ENCODE measurements at regions not wholly inside any gene's neighbourhood (a gene's known extent, or its start where the extent isn't known, plus 50 kb on each side); places are given as distances from the start of the nearest gene placed in this dataset.

DNA sequence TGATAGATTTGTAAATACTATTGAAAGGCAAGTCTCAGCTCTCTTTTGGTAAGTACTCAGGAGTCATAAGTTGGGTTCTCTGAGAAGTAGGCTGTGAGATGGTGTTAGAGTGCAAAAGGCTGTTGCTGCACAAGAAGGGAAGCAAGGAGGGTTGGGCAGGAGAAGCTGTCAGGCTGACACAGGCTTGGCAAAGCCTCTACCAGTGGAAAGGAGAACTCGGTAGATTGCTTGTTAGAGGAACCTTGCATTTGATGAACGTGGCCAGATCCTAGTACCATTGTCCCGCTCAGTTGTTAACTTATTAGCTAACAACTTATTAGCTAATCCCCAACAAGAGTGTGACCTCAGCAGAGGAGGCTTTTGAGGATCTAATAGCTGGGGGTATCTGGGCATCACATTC, 449.3 kb upstream of the BOD1L1 start:
- H3K36me3 Mint-ChIP-seq = peaks cover 0 to 17% (median 0%) of the 10 kb centered on the region in 3 donors
- no peak overlapping the region for H3K4me3 Mint-ChIP-seq
- no peak overlapping the region for H3K27ac Mint-ChIP-seq
- H3K27me3 Mint-ChIP-seq = peaks cover 0 to 7% (median 0%) of the 10 kb centered on the region in 5 donors
- peaks cover 3 to 32% (median 20%) of the 10 kb centered on the region in 9 donors for H3K9me3 Mint-ChIP-seq
- no peak for DNase-seq
- H3K4me1 Mint-ChIP-seq = peaks cover 0 to 8% (median 0%) of the 10 kb centered on the region in 4 donors
- POLR2A ChIA-PET = no interaction called here
- ATAC-seq = no peak

DNA sequence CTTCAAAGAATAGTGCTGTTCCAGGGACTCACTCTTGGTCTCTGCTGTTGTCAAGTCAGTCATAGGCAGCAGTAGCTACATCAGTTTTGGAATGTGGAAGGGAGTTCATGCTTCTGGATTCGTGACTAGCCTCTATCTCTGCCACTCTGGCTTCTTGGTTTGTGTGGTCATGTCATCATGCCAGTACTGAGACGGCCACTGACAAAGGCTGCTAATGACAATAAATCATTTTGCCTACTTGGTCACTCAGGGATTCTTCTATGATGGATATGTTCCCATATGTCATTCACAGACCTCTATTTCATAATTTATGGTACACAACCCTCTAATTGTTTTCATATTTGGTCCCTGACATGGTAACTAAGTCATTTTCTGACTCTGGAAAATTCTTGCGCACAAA, 450.8 kb upstream of the BOD1L1 start:
- H3K4me1 Mint-ChIP-seq = peaks cover 0 to 8% (median 0%) of the 10 kb centered on the region in 4 donors
- H3K27me3 Mint-ChIP-seq = peaks cover 0 to 7% (median 0%) of the 10 kb centered on the region in 5 donors
- POLR2A ChIA-PET = no interaction called here
- peaks cover 0 to 17% (median 8%) of the 10 kb centered on the region in 9 donors for H3K9me3 Mint-ChIP-seq
- ATAC-seq (no peak), DNase-seq (no peak)
- H3K36me3 Mint-ChIP-seq = peaks cover 0 to 4% (median 0%) of the 10 kb centered on the region in 3 donors
- H3K4me3 Mint-ChIP-seq = no peak overlapping the region
- no peak overlapping the region for H3K27ac Mint-ChIP-seq

- peaks cover 0 to 7% (median 0%) of the 10 kb centered on the region in 5 donors for H3K27me3 Mint-ChIP-seq
- no peaks in the 10 kb centered on the region for H3K36me3 Mint-ChIP-seq
- peaks cover 0 to 8% (median 0%) of the 10 kb centered on the region in 4 donors for H3K4me1 Mint-ChIP-seq
- no peak for DNase-seq
- peaks cover 0 to 8% (median 2%) of the 10 kb centered on the region in 9 donors for H3K9me3 Mint-ChIP-seq
- H3K27ac Mint-ChIP-seq = no peak overlapping the region
- POLR2A ChIA-PET = no interaction called here
- no peak overlapping the region for H3K4me3 Mint-ChIP-seq
- no peak for ATAC-seq
These were observed 452.1 kb upstream of the BOD1L1 start for GRCh38 chr4:14079601-14080000.

GRCh38 chr4:14083150-14083549, 455.6 kb upstream of the BOD1L1 start:
- POLR2A ChIA-PET = no interaction called here
- no peaks in the 10 kb centered on the region for H3K4me1 Mint-ChIP-seq
- H3K27ac Mint-ChIP-seq = no peak overlapping the region
- ATAC-seq (no peak), DNase-seq (no peak)
- H3K9me3 Mint-ChIP-seq = peaks cover 0 to 4% (median 0%) of the 10 kb centered on the region in 9 donors
- H3K4me3 Mint-ChIP-seq = no peak overlapping the region
- no peaks in the 10 kb centered on the region for H3K36me3 Mint-ChIP-seq
- H3K27me3 Mint-ChIP-seq = peaks cover 0 to 4% (median 0%) of the 10 kb centered on the region in 5 donors

DNA sequence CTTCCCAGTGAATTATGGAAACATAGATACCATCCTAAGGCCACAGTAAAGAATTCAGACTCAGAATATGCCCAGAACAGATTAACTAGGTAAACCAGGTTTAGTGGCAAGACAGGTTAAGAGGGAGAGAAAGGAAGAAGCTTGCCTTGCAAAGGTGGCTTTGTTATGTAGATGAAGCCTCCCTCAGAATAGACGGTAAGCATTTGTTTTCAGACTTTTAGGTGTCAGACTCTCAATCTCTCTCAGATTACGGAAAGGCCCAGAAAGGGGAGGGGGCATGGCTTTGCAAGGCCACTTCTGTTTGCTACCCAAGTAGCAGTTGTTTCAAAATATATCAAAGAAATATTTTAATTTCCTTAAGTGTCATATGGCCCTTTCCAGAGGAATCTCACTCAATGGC, 457.1 kb upstream of the BOD1L1 start:
- Mint-ChIP-seq H3K27ac (no peak overlapping the region), H3K4me3 (no peak overlapping the region), H3K4me1 (no peaks in the 10 kb centered on the region), H3K36me3 (no peaks in the 10 kb centered on the region), H3K27me3 (peaks cover 0 to 1% (median 0%) of the 10 kb centered on the region in 5 donors), H3K9me3 (peaks cover 0 to 4% (median 0%) of the 10 kb centered on the region in 9 donors)
- no peak for DNase-seq
- no peak for ATAC-seq
- POLR2A ChIA-PET = no interaction called here

GRCh38 chr4:14087459-14087858, 459.9 kb upstream of the BOD1L1 start:
- POLR2A ChIA-PET = no interaction called here
- DNase-seq (no peak), ATAC-seq (no peak)
- no peaks in the 10 kb centered on the region for H3K4me1 Mint-ChIP-seq
- H3K36me3 Mint-ChIP-seq = no peaks in the 10 kb centered on the region
- H3K9me3 Mint-ChIP-seq = peaks cover 0 to 12% (median 0%) of the 10 kb centered on the region in 9 donors
- no peak overlapping the region for H3K4me3 Mint-ChIP-seq
- H3K27me3 Mint-ChIP-seq = peaks cover 0 to 9% (median 0%) of the 10 kb centered on the region in 5 donors
- no peak overlapping the region for H3K27ac Mint-ChIP-seq

DNA sequence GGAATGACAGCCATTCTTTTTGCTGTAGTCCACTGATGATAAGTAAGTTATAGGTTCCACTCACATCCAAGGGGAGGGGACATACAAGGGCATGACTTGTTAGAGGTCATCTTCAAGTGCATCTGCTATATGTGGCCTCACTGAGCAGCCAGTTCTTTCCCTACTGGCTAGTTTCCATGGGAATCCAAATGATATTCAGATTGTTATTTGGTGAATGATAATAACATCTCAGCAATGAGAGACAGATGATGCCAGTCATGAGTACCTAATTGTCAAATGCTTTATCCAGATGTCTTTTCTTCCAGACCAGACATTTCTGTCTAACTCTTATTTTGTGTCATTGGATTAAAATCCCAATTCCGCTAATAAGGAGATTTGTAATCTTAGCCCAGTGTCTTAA, 460.4 kb upstream of the BOD1L1 start:
- no peak for DNase-seq
- ATAC-seq = no peak
- H3K4me1 Mint-ChIP-seq = no peaks in the 10 kb centered on the region
- no peak overlapping the region for H3K4me3 Mint-ChIP-seq
- no peaks in the 10 kb centered on the region for H3K36me3 Mint-ChIP-seq
- no peak overlapping the region for H3K27ac Mint-ChIP-seq
- H3K27me3 Mint-ChIP-seq = peaks cover 0 to 9% (median 0%) of the 10 kb centered on the region in 5 donors
- peaks cover 0 to 12% (median 0%) of the 10 kb centered on the region in 9 donors for H3K9me3 Mint-ChIP-seq
- POLR2A ChIA-PET = no interaction called here

DNA sequence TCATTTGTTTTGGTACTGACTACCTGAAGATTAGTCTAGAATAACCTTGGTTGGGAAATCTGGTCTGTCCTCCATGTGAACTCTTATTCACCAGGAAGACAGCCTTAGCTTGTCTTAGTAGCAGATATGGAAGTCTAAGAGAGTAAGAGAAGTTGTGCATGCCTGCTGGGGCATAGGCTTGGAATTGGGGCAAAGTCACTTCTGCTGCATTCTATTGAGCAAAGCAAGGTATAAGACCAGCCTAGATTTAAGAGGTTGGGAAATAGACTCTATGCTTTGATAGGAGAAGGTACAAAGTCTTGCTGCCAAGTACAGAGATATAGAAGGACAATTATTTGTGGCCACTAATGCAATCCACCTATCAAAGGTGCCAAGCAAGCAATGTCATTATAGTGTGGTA, 464.0 kb upstream of the BOD1L1 start:
- no peak overlapping the region for H3K4me3 Mint-ChIP-seq

DNA sequence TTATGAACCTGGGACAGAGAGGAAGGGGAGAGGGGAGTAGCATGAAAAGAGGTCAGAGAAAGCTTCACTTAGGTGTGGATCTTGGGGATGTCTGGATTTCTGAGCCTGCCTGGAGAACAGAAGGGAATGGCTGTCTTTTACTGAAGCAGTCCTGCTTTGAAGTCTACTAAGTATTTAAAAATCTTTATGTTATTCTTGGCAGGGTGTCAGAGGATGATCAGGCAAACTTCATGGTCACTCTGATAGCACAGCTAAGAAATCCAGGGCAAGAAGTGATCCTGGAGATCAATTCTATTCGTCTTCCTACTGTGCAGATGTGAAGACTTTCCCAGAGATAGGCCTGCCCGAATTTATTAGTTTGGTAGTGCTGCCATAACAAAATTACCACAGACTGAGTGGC, 464.4 kb upstream of the BOD1L1 start:
- Mint-ChIP-seq H3K4me3 (no peak overlapping the region), H3K9me3 (peaks cover 0 to 12% (median 0%) of the 10 kb centered on the region in 9 donors)
- ATAC-seq = no peak

More for the DNA sequence above, 464.0 kb upstream of the BOD1L1 start:
- Mint-ChIP-seq H3K27me3 (peaks cover 0 to 9% (median 0%) of the 10 kb centered on the region in 5 donors), H3K27ac (no peak overlapping the region), H3K9me3 (peaks cover 0 to 12% (median 0%) of the 10 kb centered on the region in 9 donors), H3K36me3 (no peaks in the 10 kb centered on the region), H3K4me1 (no peaks in the 10 kb centered on the region)
- DNase-seq (no peak), ATAC-seq (no peak)
- POLR2A ChIA-PET = no interaction called here

GRCh38 chr4:14092741-14093140, 465.2 kb upstream of the BOD1L1 start:
- DNase-seq = no peak
- POLR2A ChIA-PET = no interaction called here
- H3K36me3 Mint-ChIP-seq = no peaks in the 10 kb centered on the region
- H3K4me1 Mint-ChIP-seq = no peaks in the 10 kb centered on the region
- H3K9me3 Mint-ChIP-seq = peaks cover 0 to 12% (median 0%) of the 10 kb centered on the region in 9 donors
- peaks cover 0 to 9% (median 0%) of the 10 kb centered on the region in 5 donors for H3K27me3 Mint-ChIP-seq
- no peak overlapping the region for H3K4me3 Mint-ChIP-seq
- no peak overlapping the region for H3K27ac Mint-ChIP-seq
- no peak for ATAC-seq

More for the DNA sequence above, 464.4 kb upstream of the BOD1L1 start:
- DNase-seq = no peak
- H3K27me3 Mint-ChIP-seq = peaks cover 0 to 9% (median 0%) of the 10 kb centered on the region in 5 donors
- POLR2A ChIA-PET = no interaction called here
- H3K4me1 Mint-ChIP-seq = no peaks in the 10 kb centered on the region
- no peak overlapping the region for H3K27ac Mint-ChIP-seq
- no peaks in the 10 kb centered on the region for H3K36me3 Mint-ChIP-seq

- ATAC-seq (no peak), DNase-seq (no peak)
- Mint-ChIP-seq H3K27ac (no peak overlapping the region), H3K4me1 (no peaks in the 10 kb centered on the region), H3K36me3 (no peaks in the 10 kb centered on the region), H3K9me3 (peaks cover 0 to 12% (median 0%) of the 10 kb centered on the region in 9 donors), H3K4me3 (no peak overlapping the region), H3K27me3 (peaks cover 0 to 14% (median 0%) of the 10 kb centered on the region in 5 donors)
- POLR2A ChIA-PET = no interaction called here
These were observed 468.3 kb upstream of the BOD1L1 start for GRCh38 chr4:14095831-14096230.

DNA sequence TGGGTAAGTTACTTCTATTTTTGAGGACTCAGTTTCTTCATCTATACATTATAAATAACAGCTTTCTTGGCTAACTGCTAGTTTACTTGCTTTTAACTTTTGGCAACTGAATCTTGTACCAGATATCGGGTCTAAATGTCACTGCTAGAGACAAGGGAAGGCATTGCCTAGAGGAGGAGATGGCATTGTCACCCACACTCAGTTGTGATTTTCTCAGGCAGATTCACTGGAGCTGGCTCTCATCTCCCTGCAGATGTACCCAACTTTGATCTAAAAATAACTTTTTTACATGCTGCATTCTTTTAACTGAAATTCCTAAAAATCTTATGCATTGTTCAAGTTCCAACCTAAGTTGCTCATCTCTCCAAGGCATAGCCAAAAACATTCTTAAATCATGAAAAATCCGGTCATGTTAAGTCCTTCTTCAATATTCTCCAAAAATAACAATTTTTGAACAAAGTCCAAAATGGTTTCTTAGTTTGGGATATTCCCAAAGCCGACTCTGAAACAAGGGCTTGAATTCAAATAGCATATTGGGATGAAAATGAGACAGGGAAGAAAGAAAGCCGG, 469.0 kb upstream of the BOD1L1 start:
- peaks cover 0 to 6% (median 0%) of the 10 kb centered on the region in 9 donors for H3K9me3 Mint-ChIP-seq
- no peak overlapping the region for H3K4me3 Mint-ChIP-seq
- no peaks in the 10 kb centered on the region for H3K4me1 Mint-ChIP-seq
- H3K36me3 Mint-ChIP-seq = no peaks in the 10 kb centered on the region
- H3K27me3 Mint-ChIP-seq = peaks cover 0 to 14% (median 0%) of the 10 kb centered on the region in 5 donors
- ATAC-seq (no peak), DNase-seq (no peak)
- H3K27ac Mint-ChIP-seq = no peak overlapping the region
- POLR2A ChIA-PET = no interaction called here

- Mint-ChIP-seq H3K27ac (no peak overlapping the region), H3K36me3 (no peaks in the 10 kb centered on the region), H3K9me3 (peaks cover 0 to 3% (median 0%) of the 10 kb centered on the region in 9 donors), H3K4me1 (no peaks in the 10 kb centered on the region), H3K4me3 (no peak overlapping the region), H3K27me3 (peaks cover 0 to 15% (median 1%) of the 10 kb centered on the region in 5 donors)
- POLR2A ChIA-PET = no interaction called here
- no peak for DNase-seq
- no peak for ATAC-seq
These were observed 472.8 kb upstream of the BOD1L1 start for GRCh38 chr4:14100349-14100748.

- DNase-seq (no peak), ATAC-seq (no peak)
- Mint-ChIP-seq H3K4me3 (no peak overlapping the region), H3K4me1 (peaks cover 0 to 8% (median 3%) of the 10 kb centered on the region in 4 donors), H3K9me3 (peaks cover 0 to 19% (median 5%) of the 10 kb centered on the region in 9 donors), H3K27ac (no peak overlapping the region), H3K36me3 (no peaks in the 10 kb centered on the region), H3K27me3 (peaks cover 6 to 21% (median 15%) of the 10 kb centered on the region in 5 donors)
- POLR2A ChIA-PET = no interaction called here
These were observed 482.9 kb upstream of the BOD1L1 start for GRCh38 chr4:14110407-14110806.

All from naive thymus-derived CD8-positive, alpha-beta T cell (primary cell).